ENCODE measurements at regions not wholly inside any gene's neighbourhood (a gene's known extent, or its start where the extent isn't known, plus 50 kb on each side); places are given as distances from the start of the nearest gene placed in this dataset.

- TF ChIP-seq POLR2AphosphoS5 (IDR thresholded peaks at IDR 0.05; ENCODE audit: low read depth, low read length) (no peak), TAF1 (IDR thresholded peaks at IDR 0.05; ENCODE audit: borderline replicate concordance, low read depth, low read length) (no peak)
Observed at GRCh38 chr11:70021586-70021985, 56.5 kb upstream of the ANO1 start.
